Astrocyte (in vitro differentiated cells and primary cell): ENCODE measurements at regions not wholly inside any gene's neighbourhood (a gene's known extent, or its start where the extent isn't known, plus 50 kb on each side); places are given as distances from the start of the nearest gene placed in this dataset.

ENCODE experiments used
- DNase-seq: peaks from one replicate; pipeline ENCODE4 v3.0.0-alpha.2; 2010; ENCODE audit warnings: low read depth
- FAIRE-seq: peaks from 2 replicates; lab custom pipeline; 2011; peaks lifted over from hg19 to GRCh38; lab: Jason Lieb, UNC
- H2AFZ ChIP-seq: 2 replicates; pipeline ENCODE4 v1.6.0; 2012; ENCODE audit warnings: low read depth, low read length, inconsistent platforms
- H3K27ac ChIP-seq: 2 replicates; pipeline ENCODE4 v1.5.1; 2011; ENCODE audit warnings: low read depth, low read length, inconsistent platforms
- H3K27me3 ChIP-seq: 2 replicates; pipeline ENCODE4 v1.6.0; 2011; ENCODE audit warnings: low read length, inconsistent platforms; ENCODE audit not compliant: insufficient read depth
- H3K36me3 ChIP-seq: 2 replicates; pipeline ENCODE4 v1.5.1; 2011; ENCODE audit warnings: low read length, inconsistent platforms; ENCODE audit not compliant: insufficient read depth
- H3K4me1 ChIP-seq: 2 replicates; pipeline ENCODE4 v1.5.1; 2011; ENCODE audit warnings: low read length, inconsistent platforms; ENCODE audit not compliant: insufficient read depth
- H3K4me2 ChIP-seq: 2 replicates; pipeline ENCODE4 v1.6.0; 2012; ENCODE audit warnings: low read length, inconsistent platforms
- H3K4me3 ChIP-seq: 2 replicates; pipeline ENCODE4 v1.5.1; 2011; ENCODE audit warnings: low read depth, mild to moderate bottlenecking, low read length, inconsistent platforms; ENCODE audit not compliant: insufficient read depth
- H3K79me2 ChIP-seq: 2 replicates; pipeline ENCODE4 v1.6.0; 2012; ENCODE audit warnings: mild to moderate bottlenecking, low read length, inconsistent platforms; ENCODE audit not compliant: insufficient read depth
- H3K9ac ChIP-seq: 2 replicates; pipeline ENCODE4 v1.6.0; 2012; ENCODE audit warnings: mild to moderate bottlenecking, low read length, inconsistent platforms
- H3K9me3 ChIP-seq: 2 replicates; pipeline ENCODE4 v1.5.1; 2012; ENCODE audit warnings: low read depth, mild to moderate bottlenecking, low read length, inconsistent platforms; ENCODE audit not compliant: insufficient read depth
- H4K20me1 ChIP-seq: 2 replicates; pipeline ENCODE4 v1.6.0; 2012; ENCODE audit warnings: low read length, inconsistent platforms; ENCODE audit not compliant: insufficient read depth
- H3K27ac Mint-ChIP-seq: one replicate; pipeline ENCODE4 v1.8.0; 2021; ENCODE audit warnings: mild to moderate bottlenecking, mixed read lengths; ENCODE audit not compliant: unreplicated experiment
- H3K27me3 Mint-ChIP-seq: one replicate; pipeline ENCODE4 v1.8.0; 2021; ENCODE audit warnings: low read depth, mixed read lengths; ENCODE audit not compliant: unreplicated experiment
- H3K36me3 Mint-ChIP-seq: one replicate; pipeline ENCODE4 v1.8.0; 2021; ENCODE audit warnings: low read depth, mixed read lengths; ENCODE audit not compliant: unreplicated experiment
- H3K4me1 Mint-ChIP-seq: one replicate; pipeline ENCODE4 v1.8.0; 2021; ENCODE audit warnings: low read depth, mixed read lengths; ENCODE audit not compliant: unreplicated experiment
- H3K4me3 Mint-ChIP-seq: one replicate; pipeline ENCODE4 v1.8.0; 2021; ENCODE audit warnings: mild to moderate bottlenecking, moderate library complexity, mixed read lengths; ENCODE audit not compliant: unreplicated experiment
- H3K9me3 Mint-ChIP-seq: one replicate; pipeline ENCODE4 v1.8.0; 2021; ENCODE audit warnings: mild to moderate bottlenecking, mixed read lengths; ENCODE audit not compliant: unreplicated experiment
- EZH2 ChIP-seq: IDR thresholded peaks from 2 replicates; pipeline ENCODE4 v1.6.1; 2012; ENCODE audit warnings: mild to moderate bottlenecking, low read length, inconsistent platforms; ENCODE audit not compliant: insufficient read depth
- TF ChIP-seq, protein P1 (sequence below): IDR thresholded peaks from 2 replicates; pipeline ENCODE4 v1.5.1; 2011; ENCODE audit warnings: low read depth, mild to moderate bottlenecking, inconsistent platforms, low read length, moderate library complexity; ENCODE audit not compliant: insufficient read depth

- H3K4me1 Mint-ChIP-seq: peaks cover 18% of the 10 kb centered on the region
- no peak for DNase-seq
- Histone ChIP-seq H3K4me1 (no peaks in the 10 kb centered on the region), H4K20me1 (no peaks in the 10 kb centered on the region), H3K4me2 (no peak overlapping the region), H3K9me3 (no peaks in the 10 kb centered on the region), H3K27ac (no peak overlapping the region), H3K79me2 (no peaks in the 10 kb centered on the region), H3K36me3 (no peaks in the 10 kb centered on the region), H3K9ac (no peak overlapping the region), H3K4me3 (no peak overlapping the region), H2AFZ (no peak overlapping the region), H3K27me3 (no peaks in the 10 kb centered on the region)
- H3K36me3 Mint-ChIP-seq: no peaks in the 10 kb centered on the region
- TF ChIP-seq, protein P1, sequence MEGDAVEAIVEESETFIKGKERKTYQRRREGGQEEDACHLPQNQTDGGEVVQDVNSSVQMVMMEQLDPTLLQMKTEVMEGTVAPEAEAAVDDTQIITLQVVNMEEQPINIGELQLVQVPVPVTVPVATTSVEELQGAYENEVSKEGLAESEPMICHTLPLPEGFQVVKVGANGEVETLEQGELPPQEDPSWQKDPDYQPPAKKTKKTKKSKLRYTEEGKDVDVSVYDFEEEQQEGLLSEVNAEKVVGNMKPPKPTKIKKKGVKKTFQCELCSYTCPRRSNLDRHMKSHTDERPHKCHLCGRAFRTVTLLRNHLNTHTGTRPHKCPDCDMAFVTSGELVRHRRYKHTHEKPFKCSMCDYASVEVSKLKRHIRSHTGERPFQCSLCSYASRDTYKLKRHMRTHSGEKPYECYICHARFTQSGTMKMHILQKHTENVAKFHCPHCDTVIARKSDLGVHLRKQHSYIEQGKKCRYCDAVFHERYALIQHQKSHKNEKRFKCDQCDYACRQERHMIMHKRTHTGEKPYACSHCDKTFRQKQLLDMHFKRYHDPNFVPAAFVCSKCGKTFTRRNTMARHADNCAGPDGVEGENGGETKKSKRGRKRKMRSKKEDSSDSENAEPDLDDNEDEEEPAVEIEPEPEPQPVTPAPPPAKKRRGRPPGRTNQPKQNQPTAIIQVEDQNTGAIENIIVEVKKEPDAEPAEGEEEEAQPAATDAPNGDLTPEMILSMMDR: no peak
- no peak for TF ChIP-seq EZH2
- no peak for FAIRE-seq
- no peaks in the 10 kb centered on the region for H3K9me3 Mint-ChIP-seq
- H3K27ac Mint-ChIP-seq: no peak overlapping the region
- H3K4me3 Mint-ChIP-seq: no peak overlapping the region
- no peaks in the 10 kb centered on the region for H3K27me3 Mint-ChIP-seq
Measured at GRCh38 chr2:176678571-176678970, 409.3 kb downstream of the MTX2 start.

- no peaks in the 10 kb centered on the region for H3K36me3 ChIP-seq
- H3K27me3 ChIP-seq: no peaks in the 10 kb centered on the region
- DNase-seq: no peak
- TF ChIP-seq, protein P1: peak; percentile 4
- TF ChIP-seq EZH2: no peak
- no peak overlapping the region for H2AFZ ChIP-seq
- H3K9me3 ChIP-seq: no peaks in the 10 kb centered on the region
- no peak overlapping the region for H3K27ac Mint-ChIP-seq
- H3K27me3 Mint-ChIP-seq: no peaks in the 10 kb centered on the region
- no peak overlapping the region for H3K9ac ChIP-seq
- H3K27ac ChIP-seq: no peak overlapping the region
- H4K20me1 ChIP-seq: no peaks in the 10 kb centered on the region
- no peak overlapping the region for H3K4me2 ChIP-seq
- H3K4me1 Mint-ChIP-seq: peaks cover 18% of the 10 kb centered on the region
- FAIRE-seq: peak; percentile 39
- H3K4me3 Mint-ChIP-seq: no peak overlapping the region
- no peaks in the 10 kb centered on the region for H3K79me2 ChIP-seq
- no peaks in the 10 kb centered on the region for H3K9me3 Mint-ChIP-seq
- no peaks in the 10 kb centered on the region for H3K36me3 Mint-ChIP-seq
- no peak overlapping the region for H3K4me3 ChIP-seq
- no peaks in the 10 kb centered on the region for H3K4me1 ChIP-seq
Measured at GRCh38 chr2:176679061-176679669, 409.9 kb downstream of the MTX2 start.

DNA sequence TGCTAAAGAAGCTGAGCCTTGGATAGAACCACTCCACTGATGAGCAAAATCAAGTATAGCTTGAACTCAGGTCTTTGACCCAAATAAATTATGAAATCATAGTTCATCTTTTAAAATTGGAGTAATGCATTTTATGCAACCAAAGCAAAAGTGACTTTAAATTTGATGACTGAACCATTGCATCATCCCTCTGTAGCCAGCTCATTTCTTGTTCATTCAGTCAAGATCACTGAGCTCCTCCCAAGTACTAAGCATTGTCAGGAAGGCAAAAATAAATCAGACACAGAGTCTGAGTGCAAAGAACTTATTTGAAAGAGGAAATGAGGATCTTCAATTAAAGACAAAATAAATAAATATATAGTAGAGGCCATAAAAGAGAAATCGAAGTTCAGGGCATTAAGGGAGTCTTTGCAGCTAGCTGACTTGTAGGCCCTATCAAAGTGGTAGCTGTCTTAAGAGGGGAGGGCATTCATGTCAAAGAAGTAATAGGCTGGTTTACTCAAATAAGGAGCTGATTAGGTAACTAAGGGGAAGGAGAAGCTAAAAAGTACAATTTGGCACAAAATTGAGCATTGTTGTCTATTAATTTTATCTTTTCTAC lies 411.8 kb downstream of the MTX2 start:
- no peak overlapping the region for H3K27ac Mint-ChIP-seq
- no peak overlapping the region for H3K4me3 ChIP-seq
- no peak overlapping the region for H2AFZ ChIP-seq
- no peaks in the 10 kb centered on the region for H3K9me3 Mint-ChIP-seq
- no peaks in the 10 kb centered on the region for H3K9me3 ChIP-seq
- peaks cover 18% of the 10 kb centered on the region for H3K4me1 Mint-ChIP-seq
- FAIRE-seq (no peak), DNase-seq (no peak)
- no peak overlapping the region for H3K4me3 Mint-ChIP-seq
- H3K27ac ChIP-seq: no peak overlapping the region
- H3K4me1 ChIP-seq: no peaks in the 10 kb centered on the region
- no peaks in the 10 kb centered on the region for H3K27me3 ChIP-seq
- no peaks in the 10 kb centered on the region for H4K20me1 ChIP-seq
- H3K36me3 Mint-ChIP-seq: no peaks in the 10 kb centered on the region
- no peaks in the 10 kb centered on the region for H3K36me3 ChIP-seq
- no peaks in the 10 kb centered on the region for H3K79me2 ChIP-seq
- H3K4me2 ChIP-seq: no peak overlapping the region
- H3K27me3 Mint-ChIP-seq: peaks cover 6% of the 10 kb centered on the region
- TF ChIP-seq, protein P1: no peak
- no peak overlapping the region for H3K9ac ChIP-seq
